ENCODE measurements at regions not wholly inside any gene's neighbourhood (a gene's known extent, or its start where the extent isn't known, plus 50 kb on each side); places are given as distances from the start of the nearest gene placed in this dataset.

GRCh38 chr2:61722800-61723199 lies 131.1 kb downstream of the FAM161A start:
- ChIA-PET POLR2A (interaction anchor here (0.6 kb wide), 1 partner anchor 542 kb away, joined by 3 read pairs; no protein-coding TSS in a partner anchor), CTCF (no interaction called here)
- no peaks in the 10 kb centered on the region for H3K36me3 ChIP-seq (ENCODE audit: control insufficient read depth, insufficient read depth, low read length)
- no TSS peak for BruUV-seq (replicated peaks)
- intact Hi-C loops (cut with micrococcal nuclease; ENCODE audit: unreplicated experiment): no loop called here
- no peak for TF ChIP-seq CTCF (IDR thresholded peaks at IDR 0.05; ENCODE audit: insufficient read depth in 1 of 2, low read depth in 1 of 2, low read length in 1 of 2, severe bottlenecking in 1 of 2, unreplicated experiment in 1 of 2)
- no peak overlapping the region for H3K27ac Mint-ChIP-seq (ENCODE audit: unreplicated experiment)
- H3K27me3 ChIP-seq (replicated peaks; ENCODE audit: control insufficient read depth, insufficient read depth, low read length): no peaks in the 10 kb centered on the region
- H3K27me3 Mint-ChIP-seq (ENCODE audit: insufficient read depth, unreplicated experiment): peaks cover 3% of the 10 kb centered on the region
- no peak overlapping the region for H3K4me3 ChIP-seq (ENCODE audit: low read depth, low read length)
- no peak for DNase-seq
- H3K4me1 ChIP-seq: no peaks in the 10 kb centered on the region
- no peaks in the 10 kb centered on the region for H3K4me1 Mint-ChIP-seq (ENCODE audit: low read depth, unreplicated experiment)
- H3K36me3 Mint-ChIP-seq (ENCODE audit: insufficient read depth, unreplicated experiment): no peaks in the 10 kb centered on the region
- peaks cover 19% of the 10 kb centered on the region for H3K9me3 Mint-ChIP-seq (ENCODE audit: unreplicated experiment)
- H3K9me3 ChIP-seq: no peaks in the 10 kb centered on the region
- H3K4me3 Mint-ChIP-seq (ENCODE audit: unreplicated experiment): no peak overlapping the region

- Histone ChIP-seq H3K4me1 (no peaks in the 10 kb centered on the region), H3K36me3 (ENCODE audit: control insufficient read depth, insufficient read depth, low read length) (no peaks in the 10 kb centered on the region), H3K4me3 (ENCODE audit: low read depth, low read length) (no peak overlapping the region), H3K9me3 (no peaks in the 10 kb centered on the region), H3K27me3 (replicated peaks; ENCODE audit: control insufficient read depth, insufficient read depth, low read length) (no peaks in the 10 kb centered on the region)
- Mint-ChIP-seq H3K27ac (ENCODE audit: unreplicated experiment) (no peak overlapping the region), H3K4me3 (ENCODE audit: unreplicated experiment) (no peak overlapping the region), H3K9me3 (ENCODE audit: unreplicated experiment) (peaks cover 18% of the 10 kb centered on the region), H3K4me1 (ENCODE audit: low read depth, unreplicated experiment) (no peaks in the 10 kb centered on the region), H3K36me3 (ENCODE audit: insufficient read depth, unreplicated experiment) (no peaks in the 10 kb centered on the region), H3K27me3 (ENCODE audit: insufficient read depth, unreplicated experiment) (peaks cover 3% of the 10 kb centered on the region)
- DNase-seq: no peak
- intact Hi-C loops (cut with micrococcal nuclease; ENCODE audit: unreplicated experiment): no loop called here
- no peak for TF ChIP-seq CTCF (IDR thresholded peaks at IDR 0.05; ENCODE audit: insufficient read depth in 1 of 2, low read depth in 1 of 2, low read length in 1 of 2, severe bottlenecking in 1 of 2, unreplicated experiment in 1 of 2)
- ChIA-PET POLR2A (no interaction called here), CTCF (no interaction called here)
- BruUV-seq (replicated peaks): no TSS peak
Observed at GRCh38 chr2:61722318-61722717, 131.5 kb downstream of the FAM161A start.

GRCh38 chr2:61721382-61721781 lies 132.5 kb downstream of the FAM161A start:
- no peak for TF ChIP-seq CTCF (IDR thresholded peaks at IDR 0.05; ENCODE audit: insufficient read depth in 1 of 2, low read depth in 1 of 2, low read length in 1 of 2, severe bottlenecking in 1 of 2, unreplicated experiment in 1 of 2)
- CTCF ChIA-PET: no interaction called here
- intact Hi-C loops (cut with micrococcal nuclease; ENCODE audit: unreplicated experiment): no loop called here
- no peak for DNase-seq
- Mint-ChIP-seq H3K4me3 (ENCODE audit: unreplicated experiment) (no peak overlapping the region), H3K9me3 (ENCODE audit: unreplicated experiment) (peaks cover 9% of the 10 kb centered on the region), H3K27me3 (ENCODE audit: insufficient read depth, unreplicated experiment) (peaks cover 3% of the 10 kb centered on the region), H3K27ac (ENCODE audit: unreplicated experiment) (no peak overlapping the region), H3K36me3 (ENCODE audit: insufficient read depth, unreplicated experiment) (no peaks in the 10 kb centered on the region), H3K4me1 (ENCODE audit: low read depth, unreplicated experiment) (no peaks in the 10 kb centered on the region)
- no peaks in the 10 kb centered on the region for H3K36me3 ChIP-seq (ENCODE audit: control insufficient read depth, insufficient read depth, low read length)
- H3K4me3 ChIP-seq (ENCODE audit: low read depth, low read length): no peak overlapping the region
- BruUV-seq (replicated peaks): no TSS peak
- POLR2A ChIA-PET: no interaction called here
- no peaks in the 10 kb centered on the region for H3K27me3 ChIP-seq (replicated peaks; ENCODE audit: control insufficient read depth, insufficient read depth, low read length)
- no peaks in the 10 kb centered on the region for H3K4me1 ChIP-seq
- no peaks in the 10 kb centered on the region for H3K9me3 ChIP-seq
